GM23248 (cell line): ENCODE measurements at regions not wholly inside any gene's neighbourhood (a gene's known extent, or its start where the extent isn't known, plus 50 kb on each side); places are given as distances from the start of the nearest gene placed in this dataset.
"Not testable (repeated sequence)": the region's sequence is repeated elsewhere in the genome, so short reads cannot be mapped to it uniquely, and the experiment has no call there.

Source experiments
- DNase-seq: peaks from one replicate; pipeline ENCODE4 v3.0.0-alpha.2; 2015
- H2AFZ ChIP-seq: fragments of 200-600 bp; sonication (generic); 2 replicates; pipeline ENCODE4 v1.6.1; 2016; ENCODE audit warnings: antibody characterized with exemption
- H3F3A ChIP-seq: fragments of 200-600 bp; sonication (generic); 2 replicates; pipeline ENCODE4 v1.6.1; 2016; ENCODE audit warnings: mild to moderate bottlenecking, antibody characterized with exemption, mixed run types; ENCODE audit not compliant: insufficient read depth
- H3K27ac ChIP-seq: fragments of 200-600 bp; sonication (generic); 2 replicates; pipeline ENCODE4 v1.5.1; 2016; ENCODE audit warnings: mild to moderate bottlenecking
- H3K27me3 ChIP-seq: fragments of 200-600 bp; sonication (generic); replicated peaks from 2 replicates; pipeline ENCODE4 v1.6.1; 2016; ENCODE audit warnings: mild to moderate bottlenecking; ENCODE audit not compliant: insufficient read depth
- H3K36me3 ChIP-seq: fragments of 200-600 bp; sonication (generic); 2 replicates; pipeline ENCODE4 v1.6.1; 2016; ENCODE audit warnings: low read depth, mild to moderate bottlenecking
- H3K4me1 ChIP-seq: fragments of 200-600 bp; sonication (generic); 2 replicates; pipeline ENCODE4 v1.6.1; 2016; ENCODE audit warnings: mild to moderate bottlenecking; ENCODE audit not compliant: insufficient read depth
- H3K4me2 ChIP-seq: fragments of 200-600 bp; sonication (generic); one replicate; pipeline ENCODE4 v1.6.1; 2016; ENCODE audit warnings: mild to moderate bottlenecking; ENCODE audit not compliant: unreplicated experiment
- H3K4me3 ChIP-seq: fragments of 200-600 bp; sonication (generic); 2 replicates; pipeline ENCODE4 v1.5.1; 2016; ENCODE audit warnings: mild to moderate bottlenecking
- H3K79me2 ChIP-seq: fragments of 200-600 bp; sonication (generic); 2 replicates; pipeline ENCODE4 v1.6.1; 2016; ENCODE audit warnings: mild to moderate bottlenecking; ENCODE audit not compliant: insufficient read depth
- H3K9ac ChIP-seq: fragments of 200-600 bp; sonication (generic); 2 replicates; pipeline ENCODE4 v1.6.1; 2016; ENCODE audit warnings: mild to moderate bottlenecking
- H3K9me2 ChIP-seq: fragments of 200-600 bp; sonication (generic); 2 replicates; pipeline ENCODE4 v1.6.1; 2016; ENCODE audit warnings: mixed run types, mild to moderate bottlenecking, moderate library complexity; ENCODE audit not compliant: insufficient read depth
- H3K9me3 ChIP-seq: fragments of 200-600 bp; sonication (generic); one replicate; pipeline ENCODE4 v1.6.1; 2017; ENCODE audit warnings: low read depth
- H4K20me1 ChIP-seq: fragments of 200-600 bp; sonication (generic); 2 replicates; pipeline ENCODE4 v1.6.0; 2016; ENCODE audit not compliant: insufficient read depth
- EZH2 ChIP-seq: fragments of 200-600 bp; sonication (generic); IDR thresholded peaks from 2 replicates; pipeline ENCODE4 v1.6.1; 2018; ENCODE audit warnings: antibody characterized with exemption, mild to moderate bottlenecking; ENCODE audit not compliant: insufficient read depth, poor library complexity, severe bottlenecking
- EZH2phosphoT487 ChIP-seq: fragments of 200-600 bp; sonication (generic); IDR thresholded peaks from 2 replicates; pipeline ENCODE4 v1.6.1; 2018; ENCODE audit warnings: antibody characterized with exemption, moderate library complexity, mild to moderate bottlenecking, low read depth; ENCODE audit not compliant: insufficient read depth
- WGBS, 2 experiments: methylation state at CpG; one replicate each; pipeline ENCODE4 v1.1.6; 2015 to 2017; ENCODE audit warnings: low lambda C conversion rate in 2 of 2, low coverage in 1 of 2; ENCODE audit errors: missing lambda C conversion rate in 2 of 2; 5-methylcytosine and 5-hydroxymethylcytosine counted together
- in situ Hi-C: fragments of 300-500 bp; cut with MboI; formaldehyde crosslinking; loops from 2 replicates; pipeline ENCODE4 v1.15.0; 2020

DNA sequence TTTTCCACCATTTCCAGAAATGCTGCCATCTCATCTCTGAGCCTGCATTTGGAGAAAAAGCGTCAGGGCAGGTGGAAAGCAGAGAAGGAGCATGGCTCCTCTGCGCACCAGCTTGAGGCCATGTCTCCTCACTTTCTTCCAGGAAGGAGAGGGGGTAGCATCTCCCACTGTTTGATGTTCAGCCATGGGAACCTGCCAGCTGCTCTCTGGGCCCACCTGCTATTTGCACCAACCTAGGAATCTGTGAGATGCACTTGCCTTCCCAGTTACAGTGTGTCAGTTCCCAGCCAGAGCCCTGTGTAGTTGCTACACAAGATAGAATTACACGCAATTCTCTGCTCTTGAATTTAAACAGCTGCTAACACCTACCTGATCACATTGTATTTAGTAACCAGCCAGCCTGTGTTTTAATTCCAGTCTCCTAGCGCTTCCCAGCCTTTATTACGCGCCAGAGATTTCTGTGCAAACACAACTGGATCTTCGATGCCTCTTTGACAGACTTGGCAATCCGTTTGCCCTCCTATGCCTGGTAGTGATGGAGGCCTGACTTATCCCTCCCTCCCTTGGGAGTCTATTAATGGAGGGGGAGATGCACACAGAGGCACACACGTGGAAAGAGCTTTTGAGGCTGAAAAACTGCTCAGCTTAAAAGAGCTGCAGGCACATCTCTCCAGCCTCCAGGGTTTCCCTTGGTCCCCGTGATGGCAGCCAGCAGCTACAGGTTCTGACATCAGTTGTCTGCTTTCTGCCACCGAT is 98.1 kb upstream of the SEC14L1 start:
- no peak overlapping the region for H3K4me2 ChIP-seq
- 0 out of 2 replicates have a peak, but pooled peaks cover 7% of the 10 kb centered on the region for H3K27me3 ChIP-seq
- TF ChIP-seq EZH2 (no peak), EZH2phosphoT487 (no peak)
- no peak overlapping the region for H2AFZ ChIP-seq
- no peak for DNase-seq
- H3K79me2 ChIP-seq = no peaks in the 10 kb centered on the region
- no peaks in the 10 kb centered on the region for H3K36me3 ChIP-seq
- peaks cover 8% of the 10 kb centered on the region; the same call in 1 of the 2 replicates for H3K4me1 ChIP-seq
- no peak overlapping the region for H3K4me3 ChIP-seq
- no peaks in the 10 kb centered on the region for H3K9me2 ChIP-seq
- WGBS, 2 experiments = 62 to 68% methylated on average over 11 of the region's 11 CpGs
- H4K20me1 ChIP-seq = no peaks in the 10 kb centered on the region
- no peaks in the 10 kb centered on the region for H3K9me3 ChIP-seq
- H3K9ac ChIP-seq = no peak overlapping the region
- in situ Hi-C loops = no loop called here
- H3K27ac ChIP-seq = no peak overlapping the region
- H3F3A ChIP-seq = peaks cover 17% of the 10 kb centered on the region

DNA sequence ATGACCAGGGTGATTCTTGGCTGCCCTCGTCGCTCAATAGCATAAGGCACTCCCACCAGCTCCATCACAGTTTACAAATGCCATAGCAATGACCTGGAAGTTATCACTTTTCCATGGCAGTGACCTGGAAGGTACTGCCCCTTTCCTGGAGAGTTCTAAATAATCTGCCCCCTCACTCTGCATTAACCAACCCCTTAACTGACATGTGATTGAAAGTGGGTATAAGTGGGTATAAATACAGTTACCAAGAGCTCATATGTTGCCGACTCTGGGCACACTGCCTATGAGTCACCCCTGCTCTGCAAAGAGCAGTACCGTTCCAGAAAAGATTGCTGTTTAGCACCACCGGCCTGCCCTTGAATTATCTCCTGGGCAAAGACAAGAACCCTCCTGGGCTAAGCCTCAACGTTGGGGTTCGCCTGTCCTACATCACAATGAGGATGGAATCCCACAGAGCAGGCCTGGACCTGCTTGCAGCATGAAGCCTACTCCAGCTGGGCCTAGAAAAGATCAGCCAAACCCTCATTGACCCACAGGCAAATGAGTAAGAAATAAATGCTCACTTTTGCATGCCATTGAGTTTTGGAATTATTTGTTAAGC is 95.2 kb upstream of the SEC14L1 start:
- peak; percentile 61 for DNase-seq
- in situ Hi-C loops = no loop called here
- WGBS, 2 experiments = 60 to 61% methylated on average over 7 of the region's 7 CpGs

DNA sequence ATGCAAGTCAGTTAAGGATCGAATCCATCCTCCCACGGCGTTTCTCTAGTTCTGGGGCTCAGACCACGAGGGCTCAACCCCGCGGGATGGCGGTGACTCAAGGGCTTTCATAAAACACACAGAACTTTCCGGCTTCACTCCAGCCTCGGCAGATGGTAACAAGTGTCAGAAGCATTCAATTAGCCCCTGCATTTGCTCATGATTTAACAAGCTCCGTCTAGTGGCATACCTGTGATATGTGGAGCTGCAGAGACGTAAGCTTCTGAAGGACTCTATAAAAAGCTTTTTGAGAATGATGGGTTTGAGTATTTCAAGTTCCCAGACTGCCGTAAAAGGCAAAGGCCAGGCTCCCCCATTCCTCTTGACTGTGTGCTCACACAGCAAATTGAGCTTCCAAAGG is 91.3 kb upstream of the SEC14L1 start:
- no peaks in the 10 kb centered on the region for H3K9me2 ChIP-seq
- H3K4me2 ChIP-seq = no peak overlapping the region
- no peaks in the 10 kb centered on the region for H3K36me3 ChIP-seq
- DNase-seq = peak; percentile 40
- TF ChIP-seq EZH2 (no peak), EZH2phosphoT487 (no peak)
- H4K20me1 ChIP-seq = no peaks in the 10 kb centered on the region
- no peak overlapping the region for H3K27ac ChIP-seq
- H3K4me3 ChIP-seq = no peak overlapping the region
- no peak overlapping the region for H3K9ac ChIP-seq
- 10 to 12% methylated on average over 12 of the region's 12 CpGs for WGBS, 2 experiments
- in situ Hi-C loops = no loop called here
- peaks cover 17% of the 10 kb centered on the region for H3F3A ChIP-seq
- H3K9me3 ChIP-seq = no peaks in the 10 kb centered on the region
- peaks cover 49% of the 10 kb centered on the region for H3K27me3 ChIP-seq
- no peak overlapping the region for H2AFZ ChIP-seq
- no peaks in the 10 kb centered on the region for H3K79me2 ChIP-seq
- H3K4me1 ChIP-seq = peaks cover 8% of the 10 kb centered on the region; the same call in 1 of the 2 replicates

More for the DNA sequence above, 95.2 kb upstream of the SEC14L1 start:
- Histone ChIP-seq H3K36me3 (no peaks in the 10 kb centered on the region), H3K9ac (no peak overlapping the region), H3K79me2 (no peaks in the 10 kb centered on the region), H3K4me1 (peaks cover 8% of the 10 kb centered on the region; the same call in 1 of the 2 replicates), H3K9me3 (no peaks in the 10 kb centered on the region), H3K4me2 (no peak overlapping the region), H3K27me3 (peaks cover 27% of the 10 kb centered on the region), H2AFZ (no peak overlapping the region), H3K9me2 (no peaks in the 10 kb centered on the region), H4K20me1 (no peaks in the 10 kb centered on the region), H3F3A (peaks cover 17% of the 10 kb centered on the region), H3K27ac (peak overlapping the region; percentile 18; the same call in 1 of the 2 replicates), H3K4me3 (no peak overlapping the region)
- no peak for TF ChIP-seq EZH2phosphoT487

DNA sequence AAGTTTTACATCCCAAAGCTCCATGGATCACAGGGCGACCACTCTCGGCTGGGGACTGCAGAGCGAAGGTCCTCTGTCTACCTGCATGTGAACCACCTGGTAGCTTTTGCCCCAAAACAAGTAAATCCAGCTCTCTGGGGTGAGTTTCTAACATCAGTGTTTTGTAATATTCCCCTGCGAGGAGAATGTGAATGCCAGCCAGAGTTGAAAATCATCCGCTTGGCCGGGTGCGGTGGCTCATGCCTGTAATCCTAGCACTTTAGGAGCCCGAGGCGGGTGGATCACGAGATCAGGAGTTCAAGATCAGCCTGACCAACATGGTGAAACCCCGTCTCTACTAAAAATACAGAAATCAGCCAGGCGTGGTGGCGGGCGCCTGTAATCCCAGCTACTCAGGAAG is 89.9 kb upstream of the SEC14L1 start:
- not testable (repeated sequence) for H3K9me2 ChIP-seq, H3K9me3 ChIP-seq, H3K79me2 ChIP-seq, H3K36me3 ChIP-seq, H3K4me1 ChIP-seq, DNase-seq, H2AFZ ChIP-seq, H3K9ac ChIP-seq, H3K27ac ChIP-seq, H3K4me2 ChIP-seq, H4K20me1 ChIP-seq, H3F3A ChIP-seq, H3K4me3 ChIP-seq
- in situ Hi-C loops = loop anchor here (10.0 kb wide), 1 partner anchor 186 kb away; the partner anchor contains the start of gene MGAT5B
- 80 to 82% methylated on average over 14 of the region's 14 CpGs for WGBS, 2 experiments
- H3K27me3 ChIP-seq = peaks cover 57% of the 10 kb centered on the region
